Natural killer cell (primary cell): ENCODE measurements at regions not wholly inside any gene's neighbourhood (a gene's known extent, or its start where the extent isn't known, plus 50 kb on each side); places are given as distances from the start of the nearest gene placed in this dataset.

ENCODE experiments used
- ATAC-seq, 3 donors: fragments of 150-1000 bp in 2 of 3; fragments of 200-7000 bp in 1 of 3; cut with Tn5 transposase; 1 replicate in 1 of 3; 2 replicates in 2 of 3; pipeline ENCODE4 v1.10.0; 2021; ENCODE audit warnings: mild to moderate bottlenecking in 2 of 3, moderate library complexity in 2 of 3
- DNase-seq, 2 donors: peaks; one replicate each; pipeline versions ENCODE4 v3.0.0 to v3.0.0-alpha.2; 2013 to 2021; ENCODE audit warnings: mixed read lengths in 1 of 2
- H3K27ac ChIP-seq: one replicate; pipeline ENCODE4 v1.5.1; 2013; ENCODE audit warnings: mild to moderate bottlenecking, low read length
- H3K27me3 ChIP-seq: one replicate; pipeline ENCODE4 v1.6.1; 2013; ENCODE audit warnings: low read length; ENCODE audit not compliant: control insufficient read depth, insufficient read depth
- H3K36me3 ChIP-seq: one replicate; pipeline ENCODE4 v1.6.1; 2013; ENCODE audit warnings: low read length; ENCODE audit not compliant: control insufficient read depth, insufficient read depth
- H3K4me1 ChIP-seq: one replicate; pipeline ENCODE4 v1.6.1; 2013; ENCODE audit warnings: low read length; ENCODE audit not compliant: control insufficient read depth, insufficient read depth
- H3K4me3 ChIP-seq: one replicate; pipeline ENCODE4 v1.5.1; 2013; ENCODE audit warnings: low read length
- H3K9me3 ChIP-seq: one replicate; pipeline ENCODE4 v1.6.1; 2013; ENCODE audit warnings: low read length; ENCODE audit not compliant: control insufficient read depth, insufficient read depth
- H3K27ac Mint-ChIP-seq, 2 donors: one replicate each; pipeline ENCODE4 v1.8.0; 2022; ENCODE audit warnings: mild to moderate bottlenecking in 2 of 2, mixed read lengths in 2 of 2, moderate library complexity in 1 of 2
- H3K27me3 Mint-ChIP-seq, 2 donors: one replicate each; pipeline ENCODE4 v1.8.0; 2022; ENCODE audit warnings: low read depth in 2 of 2, mixed read lengths in 2 of 2
- H3K36me3 Mint-ChIP-seq: one replicate; pipeline ENCODE4 v1.8.0; 2022; ENCODE audit warnings: mixed read lengths
- H3K4me1 Mint-ChIP-seq, 2 donors: one replicate each; pipeline ENCODE4 v1.8.0; 2022; ENCODE audit warnings: mixed read lengths in 2 of 2
- H3K4me3 Mint-ChIP-seq: one replicate; pipeline ENCODE4 v1.8.0; 2022; ENCODE audit warnings: mild to moderate bottlenecking, moderate library complexity, mixed read lengths
- H3K9me3 Mint-ChIP-seq, 2 donors: one replicate each; pipeline ENCODE4 v1.8.0; 2022; ENCODE audit warnings: mixed read lengths in 2 of 2
- CTCF ChIP-seq: fragments of 200-600 bp; IDR thresholded peaks from one replicate; pipeline ENCODE4 v1.8.0; 2022; ENCODE audit warnings: antibody characterized with exemption
- WGBS: methylation state at CpG from one replicate; pipeline ENCODE4 v1.1.7; 2013; ENCODE audit warnings: missing lambda C conversion rate; ENCODE audit not compliant: insufficient coverage; 5-methylcytosine and 5-hydroxymethylcytosine counted together
- intact Hi-C: fragments of 100-400 bp; cut with micrococcal nuclease; formaldehyde crosslinking; loops from one replicate; pipeline ENCODE4 v1.14.2; 2022

- Mint-ChIP-seq H3K4me3 (no peak overlapping the region), H3K27ac (no peak overlapping the region), H3K27me3 (peaks cover 0 to 4% of the 10 kb centered on the region in 2 donors), H3K36me3 (no peaks in the 10 kb centered on the region), H3K4me1 (peaks cover 20 to 23% of the 10 kb centered on the region in 2 donors), H3K9me3 (no peaks in the 10 kb centered on the region)
- no peaks in the 10 kb centered on the region for H3K36me3 ChIP-seq
- intact Hi-C loops = no loop called here
- peaks cover 4% of the 10 kb centered on the region for H3K4me1 ChIP-seq
- H3K4me3 ChIP-seq = no peak overlapping the region
- ATAC-seq = no peak
- no peak for DNase-seq
- no peak for TF ChIP-seq CTCF
- H3K27me3 ChIP-seq = no peaks in the 10 kb centered on the region
- no peaks in the 10 kb centered on the region for H3K9me3 ChIP-seq
- no peak overlapping the region for H3K27ac ChIP-seq
- WGBS = 86% methylated on average over 2 of the region's 2 CpGs
Measured at GRCh38 chr11:128354476-128354875, 232.9 kb downstream of the ETS1 start.

GRCh38 chr11:128351168-128351567, 236.2 kb downstream of the ETS1 start:
- intact Hi-C loops = no loop called here
- Histone ChIP-seq H3K4me1 (peaks cover 4% of the 10 kb centered on the region), H3K4me3 (no peak overlapping the region), H3K9me3 (no peaks in the 10 kb centered on the region), H3K27ac (no peak overlapping the region), H3K36me3 (no peaks in the 10 kb centered on the region), H3K27me3 (no peaks in the 10 kb centered on the region)
- Mint-ChIP-seq H3K9me3 (no peaks in the 10 kb centered on the region), H3K27ac (no peak overlapping the region), H3K4me1 (peaks cover 20 to 26% of the 10 kb centered on the region in 2 donors), H3K4me3 (no peak overlapping the region), H3K36me3 (no peaks in the 10 kb centered on the region), H3K27me3 (peaks cover 0 to 4% of the 10 kb centered on the region in 2 donors)
- DNase-seq (no peak), ATAC-seq (no peak)
- TF ChIP-seq CTCF = no peak
- WGBS = 92% methylated on average over 6 of the region's 6 CpGs

- no peak overlapping the region for H3K27ac ChIP-seq
- H3K27me3 ChIP-seq = no peaks in the 10 kb centered on the region
- H3K4me1 Mint-ChIP-seq = peaks cover 22 to 30% of the 10 kb centered on the region in 2 donors
- H3K4me1 ChIP-seq = peaks cover 4% of the 10 kb centered on the region
- ATAC-seq (no peak), DNase-seq (peak in 1 of 2 donors; percentile 53)
- H3K36me3 ChIP-seq = no peaks in the 10 kb centered on the region
- H3K4me3 Mint-ChIP-seq = no peak overlapping the region
- no peak for TF ChIP-seq CTCF
- no peak overlapping the region for H3K4me3 ChIP-seq
- no peaks in the 10 kb centered on the region for H3K9me3 ChIP-seq
- H3K9me3 Mint-ChIP-seq = no peaks in the 10 kb centered on the region
- H3K27ac Mint-ChIP-seq = no peak overlapping the region
- peaks cover 0 to 4% of the 10 kb centered on the region in 2 donors for H3K27me3 Mint-ChIP-seq
- intact Hi-C loops = no loop called here
- H3K36me3 Mint-ChIP-seq = no peaks in the 10 kb centered on the region
- WGBS = 95% methylated on average over 3 of the region's 6 CpGs
Measured at GRCh38 chr11:128349650-128350299, 237.6 kb downstream of the ETS1 start.

GRCh38 chr11:128346804-128347203, 240.6 kb downstream of the ETS1 start:
- Mint-ChIP-seq H3K9me3 (no peaks in the 10 kb centered on the region), H3K4me3 (no peak overlapping the region), H3K27me3 (peaks cover 0 to 2% of the 10 kb centered on the region in 2 donors), H3K4me1 (peaks cover 29% of the 10 kb centered on the region in 2 donors), H3K27ac (no peak overlapping the region), H3K36me3 (no peaks in the 10 kb centered on the region)
- DNase-seq (peak in 1 of 2 donors; percentile 24), ATAC-seq (no peak)
- no peaks in the 10 kb centered on the region for H3K9me3 ChIP-seq
- WGBS = 98% methylated on average over 2 of the region's 3 CpGs
- no peak for TF ChIP-seq CTCF
- intact Hi-C loops = no loop called here
- no peaks in the 10 kb centered on the region for H3K36me3 ChIP-seq
- H3K27me3 ChIP-seq = no peaks in the 10 kb centered on the region
- no peak overlapping the region for H3K4me3 ChIP-seq
- H3K27ac ChIP-seq = no peak overlapping the region
- peaks cover 17% of the 10 kb centered on the region for H3K4me1 ChIP-seq
